Stimulated activated CD4-positive, alpha-beta T cell treated with anti-CD3 and anti-CD28 coated beads, Interleukin-4, amount 100 ng/mL, for 24 hours (primary cell): ENCODE measurements at regions not wholly inside any gene's neighbourhood (a gene's known extent, or its start where the extent isn't known, plus 50 kb on each side); places are given as distances from the start of the nearest gene placed in this dataset.

Experiments
- DNase-seq: peaks from one replicate; pipeline ENCODE4 v3.0.0-alpha.2; 2020

GRCh38 chr6:19287928-19288327 lies 549.2 kb upstream of the ID4 start:
- DNase-seq = no peak

GRCh38 chr6:19289457-19289856 lies 547.7 kb upstream of the ID4 start:
- no peak for DNase-seq

- DNase-seq = no peak
These were observed 539.3 kb upstream of the ID4 start for GRCh38 chr6:19297880-19298279.

- no peak for DNase-seq
These were observed 538.7 kb upstream of the ID4 start for GRCh38 chr6:19298421-19298820.

- no peak for DNase-seq
These were observed 538.0 kb upstream of the ID4 start for GRCh38 chr6:19299129-19299528.

GRCh38 chr6:19301980-19302379 lies 535.2 kb upstream of the ID4 start:
- no peak for DNase-seq

- no peak for DNase-seq
These were observed 533.8 kb upstream of the ID4 start for GRCh38 chr6:19303383-19303782.

- DNase-seq = no peak
These were observed 527.5 kb upstream of the ID4 start for GRCh38 chr6:19309661-19310060.

- no peak for DNase-seq
These were observed 525.4 kb upstream of the ID4 start for GRCh38 chr6:19311786-19312185.

GRCh38 chr6:19312241-19312978 lies 524.8 kb upstream of the ID4 start:
- no peak for DNase-seq

- DNase-seq = no peak
These were observed 519.7 kb upstream of the ID4 start for GRCh38 chr6:19317431-19317986.

- DNase-seq = no peak
These were observed 518.2 kb upstream of the ID4 start for GRCh38 chr6:19319005-19319404.

GRCh38 chr6:19320111-19320581 lies 517.0 kb upstream of the ID4 start:
- no peak for DNase-seq

GRCh38 chr6:19322691-19323485 lies 514.3 kb upstream of the ID4 start:
- no peak for DNase-seq

- no peak for DNase-seq
These were observed 512.8 kb upstream of the ID4 start for GRCh38 chr6:19324376-19324775.

- DNase-seq = no peak
These were observed 511.8 kb upstream of the ID4 start for GRCh38 chr6:19325335-19325789.

- no peak for DNase-seq
These were observed 509.9 kb upstream of the ID4 start for GRCh38 chr6:19327241-19327640.

GRCh38 chr6:19327661-19328060 lies 509.5 kb upstream of the ID4 start:
- no peak for DNase-seq

GRCh38 chr6:19329078-19329477 lies 508.1 kb upstream of the ID4 start:
- DNase-seq = no peak

- DNase-seq = no peak
These were observed 506.1 kb upstream of the ID4 start for GRCh38 chr6:19331089-19331488.

GRCh38 chr6:19332806-19333460 lies 504.2 kb upstream of the ID4 start:
- no peak for DNase-seq

GRCh38 chr6:19333936-19334335 lies 503.2 kb upstream of the ID4 start:
- DNase-seq = no peak

GRCh38 chr6:19336579-19336978 lies 500.6 kb upstream of the ID4 start:
- DNase-seq = no peak
